Erythroblast (primary cell): ENCODE measurements at regions not wholly inside any gene's neighbourhood (a gene's known extent, or its start where the extent isn't known, plus 50 kb on each side); places are given as distances from the start of the nearest gene placed in this dataset.

Experiments
- GATA1 ChIP-seq: IDR thresholded peaks from 2 replicates; pipeline ENCODE4 v1.6.1; 2011; ENCODE audit warnings: low read depth, mild to moderate bottlenecking, control low read depth, low read length, moderate library complexity
- POLR2A ChIP-seq: IDR thresholded peaks from 2 replicates; pipeline ENCODE4 v1.6.1; 2011; ENCODE audit warnings: mild to moderate bottlenecking, low read length

DNA sequence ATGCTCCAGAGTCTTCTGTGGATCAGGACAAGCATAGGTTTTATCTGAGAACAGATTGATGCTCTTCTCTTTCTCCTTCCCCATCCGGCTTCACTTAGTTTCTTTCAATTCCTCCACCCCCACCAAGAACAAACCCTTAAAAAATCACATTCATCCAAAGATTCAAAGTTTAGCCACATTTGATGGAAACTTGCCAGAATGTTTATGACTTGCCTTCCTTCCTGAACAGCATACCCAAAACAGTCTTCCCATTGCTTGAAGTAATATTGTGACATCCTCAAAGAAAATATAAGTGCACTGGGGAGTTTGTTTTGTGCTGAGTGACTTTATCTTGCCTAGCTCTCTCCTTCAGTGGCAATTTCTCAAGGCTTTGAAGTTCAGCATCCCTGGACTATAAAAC lies 83.0 kb downstream of the MAGEB17 start:
- TF ChIP-seq POLR2A (no peak), GATA1 (no peak)
